ENCODE measurements at regions not wholly inside any gene's neighbourhood (a gene's known extent, or its start where the extent isn't known, plus 50 kb on each side); places are given as distances from the start of the nearest gene placed in this dataset.

- no peak overlapping the region for H3K23ac ChIP-seq (ENCODE audit: insufficient read length)
- no peak overlapping the region for H3K4me2 ChIP-seq (ENCODE audit: insufficient read depth in 1 of 2, low read depth in 2 of 2, low read length in 2 of 2)
- no peak overlapping the region for H4K91ac ChIP-seq (replicated peaks; ENCODE audit: insufficient read length, low read length)
- H2BK5ac ChIP-seq (ENCODE audit: low read depth, low read length), result no peak overlapping the region
- H3K4me3 ChIP-seq (ENCODE audit: extremely low read depth in 1 of 4, insufficient read depth in 2 of 4, low read depth in 3 of 4, low read length in 4 of 4), result no peak overlapping the region
- H2BK20ac ChIP-seq (ENCODE audit: low read length), result no peak overlapping the region
- peaks cover 3 to 17% (median 13%) of the 10 kb centered on the region in 4 experiments; a peak in 6 of 7 replicates for H3K4me1 ChIP-seq (replicated peaks in 1 of 4; ENCODE audit: control insufficient read depth in 3 of 4, insufficient read depth in 4 of 4, low read length in 3 of 4)
- no peak overlapping the region for H3K14ac ChIP-seq (ENCODE audit: insufficient read length)
- H3K18ac ChIP-seq (ENCODE audit: extremely low read depth, low read length), result no peak overlapping the region
- H4K20me1 ChIP-seq (replicated peaks in 1 of 2; ENCODE audit: control insufficient read depth in 1 of 2, insufficient read depth in 2 of 2, low read length in 2 of 2), result no peaks in the 10 kb centered on the region
- no peaks in the 10 kb centered on the region for H3K79me2 ChIP-seq (ENCODE audit: control insufficient read depth in 1 of 2, insufficient read depth in 2 of 2, low read length in 2 of 2)
- no peak overlapping the region for H3K9ac ChIP-seq (replicated peaks in 1 of 4; ENCODE audit: extremely low read depth in 1 of 4, low read depth in 3 of 4, low read length in 3 of 4)
- no peaks in the 10 kb centered on the region for H3K23me2 ChIP-seq (ENCODE audit: low read depth, low read length)
- no peak overlapping the region for H3K56ac ChIP-seq (replicated peaks; ENCODE audit: insufficient read length, low read depth, low read length)
- no peaks in the 10 kb centered on the region for H3K27me3 ChIP-seq (replicated peaks in 1 of 4; ENCODE audit: control insufficient read depth in 3 of 4, extremely low read depth in 1 of 4, insufficient read depth in 3 of 4, low read length in 3 of 4)
- no peak overlapping the region for H2AK5ac ChIP-seq (ENCODE audit: low read depth, low read length)
- H3K36me3 ChIP-seq (ENCODE audit: control insufficient read depth in 2 of 4, insufficient read depth in 4 of 4, low read length in 3 of 4), result peaks cover 0 to 6% (median under 1%) of the 10 kb centered on the region in 4 experiments; a peak in 4 of 8 replicates
- ChIA-PET POLR2A (ENCODE audit: partially characterized antibody) (no interaction called here), CTCF (ENCODE audit: partially characterized antibody) (interaction anchor here (0.9 kb wide), 1 partner anchor 49 kb away, joined by 3 read pairs; no protein-coding TSS in a partner anchor)
- H2BK12ac ChIP-seq (ENCODE audit: low read depth, low read length), result no peak overlapping the region
- no peak overlapping the region for H3K4ac ChIP-seq (replicated peaks; ENCODE audit: insufficient read length, low read depth, low read length)
- FAIRE-seq (no peak), DNase-seq (ENCODE audit: low read depth in 1 of 2, low spot score in 2 of 2) (no peak)
- no peak overlapping the region for H2BK15ac ChIP-seq (ENCODE audit: low read length)
- no peak overlapping the region for H4K8ac ChIP-seq (ENCODE audit: extremely low read depth, insufficient read depth, low read length)
- no peak for TF ChIP-seq SRF (IDR thresholded peaks at IDR 0.05; ENCODE audit: low read depth, low read length)
- TF ChIP-seq POLR2AphosphoS5 (IDR thresholded peaks at IDR 0.05; ENCODE audit: low read depth, low read length), result no peak
- no peak for TF ChIP-seq CTBP2 (IDR thresholded peaks at IDR 0.05; ENCODE audit: borderline replicate concordance, insufficient read depth, insufficient read length, low read length)
- no peak overlapping the region for H3K27ac ChIP-seq (ENCODE audit: low read depth, low read length)
- H2BK120ac ChIP-seq (replicated peaks; ENCODE audit: low read depth, low read length), result no peak overlapping the region
- no peak overlapping the region for H2AFZ ChIP-seq (ENCODE audit: low read length)
- H4K5ac ChIP-seq (ENCODE audit: insufficient read length, low read depth, low read length), result no peak overlapping the region
- peaks cover 18 to 22% of the 10 kb centered on the region in 2 experiments for H3K9me3 ChIP-seq (ENCODE audit: insufficient read depth in 2 of 2, low read depth in 1 of 2, low read length in 1 of 2)
- no peaks in the 10 kb centered on the region for H3K79me1 ChIP-seq (ENCODE audit: low read depth, low read length)
- 100% methylated on average over 1 of the region's 1 CpG; no CpG with 5 or more reads in 1 of the 2 experiments for WGBS, 2 experiments (ENCODE audit: extremely low coverage in 1 of 2, insufficient coverage in 1 of 2, insufficient read length in 1 of 2, insufficient replicate concordance in 2 of 2, low coverage in 1 of 2, low lambda C conversion rate in 2 of 2, missing lambda C conversion rate in 1 of 2)
Measured at GRCh38 chr18:8933714-8934284, 168.7 kb upstream of the NDUFV2 start.

Measured in H1 (cell line).